ENCODE measurements at regions not wholly inside any gene's neighbourhood (a gene's known extent, or its start where the extent isn't known, plus 50 kb on each side); places are given as distances from the start of the nearest gene placed in this dataset.

DNA sequence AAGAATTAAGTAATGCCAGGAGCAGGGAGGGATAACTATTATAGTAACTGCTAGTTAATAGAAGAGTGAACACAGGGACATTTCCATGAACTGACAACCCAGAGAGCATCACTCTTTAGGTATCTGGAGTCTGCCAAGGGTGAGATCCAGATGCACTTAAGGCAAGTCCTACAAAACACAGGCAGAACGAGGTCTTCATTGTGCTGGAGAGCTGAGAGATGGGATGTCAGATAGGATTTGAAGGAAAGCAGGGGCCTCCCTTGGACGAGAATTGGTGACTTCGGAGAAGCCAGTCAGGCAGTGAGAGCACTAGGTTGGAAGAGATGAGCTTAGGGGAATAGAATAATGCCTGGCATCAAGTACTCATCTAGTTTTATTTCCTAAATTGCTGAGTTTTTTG is 684.5 kb downstream of the GATA3 start:
- WGBS, 2 donors = 55 to 57% methylated on average over 3 of the region's 3 CpGs
- Histone ChIP-seq H3K4me3 (ENCODE audit: low read depth in 1 of 2, low read length in 2 of 2) (no peak overlapping the region), H3K27ac (ENCODE audit: low read depth in 2 of 2, low read length in 1 of 2) (no peak overlapping the region), H3K4me1 (ENCODE audit: control insufficient read depth in 2 of 2, insufficient read depth in 2 of 2, low read length in 1 of 2) (no peaks in the 10 kb centered on the region), H3K36me3 (ENCODE audit: control insufficient read depth in 2 of 2, insufficient read depth in 2 of 2, low read length in 1 of 2) (no peaks in the 10 kb centered on the region), H3K9me3 (ENCODE audit: control insufficient read depth in 2 of 2, insufficient read depth in 1 of 2, low read depth in 1 of 2, low read length in 1 of 2) (no peaks in the 10 kb centered on the region), H3K27me3 (ENCODE audit: control insufficient read depth in 1 of 2, insufficient read depth in 2 of 2, low read length in 2 of 2) (no peaks in the 10 kb centered on the region)

- no peaks in the 10 kb centered on the region for H3K36me3 ChIP-seq (ENCODE audit: control insufficient read depth in 2 of 2, insufficient read depth in 2 of 2, low read length in 1 of 2)
- H3K9me3 ChIP-seq (ENCODE audit: control insufficient read depth in 2 of 2, insufficient read depth in 1 of 2, low read depth in 1 of 2, low read length in 1 of 2) = no peaks in the 10 kb centered on the region
- H3K27me3 ChIP-seq (ENCODE audit: control insufficient read depth in 1 of 2, insufficient read depth in 2 of 2, low read length in 2 of 2) = peaks cover 0 to 2% of the 10 kb centered on the region in 2 donors
- WGBS, 2 donors = 63 to 72% methylated on average over 7 of the region's 7 CpGs
- H3K27ac ChIP-seq (ENCODE audit: low read depth in 2 of 2, low read length in 1 of 2) = no peak overlapping the region
- H3K4me1 ChIP-seq (ENCODE audit: control insufficient read depth in 2 of 2, insufficient read depth in 2 of 2, low read length in 1 of 2) = no peaks in the 10 kb centered on the region
- H3K4me3 ChIP-seq (ENCODE audit: low read depth in 1 of 2, low read length in 2 of 2) = no peak overlapping the region
Measured at GRCh38 chr10:8752146-8752843, 697.8 kb downstream of the GATA3 start.

DNA sequence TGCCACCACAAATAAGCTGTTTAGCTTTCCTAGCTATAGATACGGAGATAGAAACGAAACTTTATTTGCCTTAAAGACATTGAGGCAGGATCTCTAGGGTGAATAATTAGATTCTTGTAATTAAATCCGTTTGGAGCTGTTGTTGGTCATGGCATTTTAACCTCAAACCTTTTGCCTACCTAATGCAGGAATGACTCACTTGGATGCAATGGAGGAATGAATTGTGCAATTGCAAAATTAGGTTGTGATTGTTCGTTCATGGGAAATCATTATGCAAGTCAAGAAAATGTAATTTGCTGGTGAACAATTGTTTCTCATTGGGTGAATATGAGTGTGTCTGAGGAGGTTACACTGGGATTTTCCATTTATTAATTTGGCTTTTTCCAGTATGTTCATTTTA is 703.5 kb downstream of the GATA3 start:
- Histone ChIP-seq H3K9me3 (ENCODE audit: control insufficient read depth in 2 of 2, insufficient read depth in 1 of 2, low read depth in 1 of 2, low read length in 1 of 2) (no peaks in the 10 kb centered on the region), H3K36me3 (ENCODE audit: control insufficient read depth in 2 of 2, insufficient read depth in 2 of 2, low read length in 1 of 2) (no peaks in the 10 kb centered on the region), H3K4me1 (ENCODE audit: control insufficient read depth in 2 of 2, insufficient read depth in 2 of 2, low read length in 1 of 2) (no peaks in the 10 kb centered on the region), H3K27ac (ENCODE audit: low read depth in 2 of 2, low read length in 1 of 2) (no peak overlapping the region), H3K4me3 (ENCODE audit: low read depth in 1 of 2, low read length in 2 of 2) (no peak overlapping the region), H3K27me3 (ENCODE audit: control insufficient read depth in 1 of 2, insufficient read depth in 2 of 2, low read length in 2 of 2) (no peaks in the 10 kb centered on the region)
- WGBS, 2 donors = 25 to 38% methylated on average over 4 of the region's 4 CpGs

DNA sequence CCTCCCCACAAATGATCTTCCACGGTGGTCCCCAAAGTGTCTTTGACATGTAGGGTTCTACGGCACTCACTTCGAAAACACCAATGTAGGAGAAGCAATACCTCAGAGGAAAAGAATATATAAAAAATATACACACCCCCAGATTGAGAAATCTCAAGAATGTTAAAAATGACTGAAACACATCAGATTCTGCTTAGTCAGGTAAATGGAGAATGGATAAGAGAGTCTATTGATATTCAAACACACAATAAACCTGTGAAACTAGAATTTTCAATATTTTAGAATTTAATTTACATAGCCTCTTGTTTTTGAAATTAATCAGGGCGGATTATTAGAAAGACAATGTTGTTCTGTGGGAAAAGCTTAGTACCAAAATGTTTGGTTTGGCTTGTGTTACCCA is 712.4 kb downstream of the GATA3 start:
- 91 to 95% methylated on average over 4 of the region's 4 CpGs for WGBS, 2 donors
- Histone ChIP-seq H3K9me3 (ENCODE audit: control insufficient read depth in 2 of 2, insufficient read depth in 1 of 2, low read depth in 1 of 2, low read length in 1 of 2) (no peaks in the 10 kb centered on the region), H3K4me1 (ENCODE audit: control insufficient read depth in 2 of 2, insufficient read depth in 2 of 2, low read length in 1 of 2) (no peaks in the 10 kb centered on the region), H3K27ac (ENCODE audit: low read depth in 2 of 2, low read length in 1 of 2) (no peak overlapping the region), H3K36me3 (ENCODE audit: control insufficient read depth in 2 of 2, insufficient read depth in 2 of 2, low read length in 1 of 2) (no peaks in the 10 kb centered on the region), H3K27me3 (ENCODE audit: control insufficient read depth in 1 of 2, insufficient read depth in 2 of 2, low read length in 2 of 2) (no peaks in the 10 kb centered on the region), H3K4me3 (ENCODE audit: low read depth in 1 of 2, low read length in 2 of 2) (no peak overlapping the region)

- H3K9me3 ChIP-seq (ENCODE audit: control insufficient read depth in 2 of 2, insufficient read depth in 1 of 2, low read depth in 1 of 2, low read length in 1 of 2) = no peaks in the 10 kb centered on the region
- WGBS, 2 donors = 69 to 78% methylated on average over 5 of the region's 5 CpGs
- no peaks in the 10 kb centered on the region for H3K36me3 ChIP-seq (ENCODE audit: control insufficient read depth in 2 of 2, insufficient read depth in 2 of 2, low read length in 1 of 2)
- no peaks in the 10 kb centered on the region for H3K4me1 ChIP-seq (ENCODE audit: control insufficient read depth in 2 of 2, insufficient read depth in 2 of 2, low read length in 1 of 2)
- no peaks in the 10 kb centered on the region for H3K27me3 ChIP-seq (ENCODE audit: control insufficient read depth in 1 of 2, insufficient read depth in 2 of 2, low read length in 2 of 2)
- H3K4me3 ChIP-seq (ENCODE audit: low read depth in 1 of 2, low read length in 2 of 2) = no peak overlapping the region
- no peak overlapping the region for H3K27ac ChIP-seq (ENCODE audit: low read depth in 2 of 2, low read length in 1 of 2)
Measured at GRCh38 chr10:8767591-8767990, 713.1 kb downstream of the GATA3 start.

GRCh38 chr10:8768341-8768740 is 713.9 kb downstream of the GATA3 start:
- Histone ChIP-seq H3K4me3 (ENCODE audit: low read depth in 1 of 2, low read length in 2 of 2) (no peak overlapping the region), H3K4me1 (ENCODE audit: control insufficient read depth in 2 of 2, insufficient read depth in 2 of 2, low read length in 1 of 2) (no peaks in the 10 kb centered on the region), H3K27me3 (ENCODE audit: control insufficient read depth in 1 of 2, insufficient read depth in 2 of 2, low read length in 2 of 2) (no peaks in the 10 kb centered on the region), H3K27ac (ENCODE audit: low read depth in 2 of 2, low read length in 1 of 2) (no peak overlapping the region), H3K36me3 (ENCODE audit: control insufficient read depth in 2 of 2, insufficient read depth in 2 of 2, low read length in 1 of 2) (no peaks in the 10 kb centered on the region), H3K9me3 (ENCODE audit: control insufficient read depth in 2 of 2, insufficient read depth in 1 of 2, low read depth in 1 of 2, low read length in 1 of 2) (no peaks in the 10 kb centered on the region)

DNA sequence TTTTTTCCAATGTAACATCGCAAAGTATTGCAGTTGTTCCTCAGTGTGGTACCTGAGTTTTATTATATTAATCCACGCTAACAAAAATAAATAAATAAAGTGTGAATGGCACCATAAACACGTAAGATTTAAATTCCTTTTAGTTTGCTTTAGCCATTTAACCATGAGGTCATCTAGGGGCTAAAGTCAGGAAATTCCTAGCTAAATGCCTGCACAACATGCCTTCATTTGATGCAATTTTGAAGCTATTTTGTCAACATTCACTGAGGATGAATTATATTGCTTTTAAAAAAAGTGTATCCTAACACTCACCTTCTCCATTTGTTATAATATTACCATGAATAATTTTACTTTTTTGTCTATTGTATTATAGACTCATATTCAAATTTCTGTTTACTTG is 714.4 kb downstream of the GATA3 start:
- Histone ChIP-seq H3K4me3 (ENCODE audit: low read depth in 1 of 2, low read length in 2 of 2) (no peak overlapping the region), H3K27me3 (ENCODE audit: control insufficient read depth in 1 of 2, insufficient read depth in 2 of 2, low read length in 2 of 2) (no peaks in the 10 kb centered on the region), H3K27ac (ENCODE audit: low read depth in 2 of 2, low read length in 1 of 2) (no peak overlapping the region), H3K9me3 (ENCODE audit: control insufficient read depth in 2 of 2, insufficient read depth in 1 of 2, low read depth in 1 of 2, low read length in 1 of 2) (no peaks in the 10 kb centered on the region), H3K36me3 (ENCODE audit: control insufficient read depth in 2 of 2, insufficient read depth in 2 of 2, low read length in 1 of 2) (no peaks in the 10 kb centered on the region), H3K4me1 (ENCODE audit: control insufficient read depth in 2 of 2, insufficient read depth in 2 of 2, low read length in 1 of 2) (no peaks in the 10 kb centered on the region)
- WGBS, 2 donors = 64 to 77% methylated on average over 3 of the region's 3 CpGs

DNA sequence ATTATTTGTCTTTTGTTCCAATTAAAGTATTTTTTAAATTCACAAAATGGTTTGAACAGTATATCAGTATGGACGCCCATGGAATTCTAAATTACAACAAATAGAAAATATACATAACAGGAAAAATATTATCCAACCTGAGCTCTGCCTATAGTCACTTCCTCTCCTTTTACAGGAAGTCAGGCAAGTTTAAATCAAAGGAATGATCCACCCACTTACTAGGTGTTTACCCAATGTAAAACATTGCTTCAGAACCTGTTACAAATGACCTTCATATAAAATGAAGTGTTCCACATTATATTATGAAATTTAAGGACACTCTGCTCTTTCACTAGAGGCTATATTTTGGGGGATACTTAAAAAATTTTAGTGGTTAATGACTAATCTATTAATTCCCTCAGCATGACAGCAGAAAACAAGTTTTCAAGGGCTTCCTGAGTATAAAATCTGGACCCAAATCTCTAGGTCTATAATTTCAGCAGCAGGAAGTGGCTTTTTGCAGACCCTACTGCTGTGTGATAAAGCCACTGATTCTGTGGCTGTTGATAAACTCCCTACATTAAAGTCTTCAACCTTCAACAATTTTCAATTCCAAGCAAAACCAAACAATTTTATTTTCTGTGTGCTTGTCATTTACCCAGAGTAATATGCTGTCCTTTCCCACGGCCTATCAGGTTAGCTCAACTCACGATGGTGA is 722.6 kb downstream of the GATA3 start:
- no peaks in the 10 kb centered on the region for H3K27me3 ChIP-seq (ENCODE audit: control insufficient read depth in 1 of 2, insufficient read depth in 2 of 2, low read length in 2 of 2)
- WGBS, 2 donors = 67 to 76% methylated on average over 3 of the region's 3 CpGs
- no peaks in the 10 kb centered on the region for H3K4me1 ChIP-seq (ENCODE audit: control insufficient read depth in 2 of 2, insufficient read depth in 2 of 2, low read length in 1 of 2)

DNA sequence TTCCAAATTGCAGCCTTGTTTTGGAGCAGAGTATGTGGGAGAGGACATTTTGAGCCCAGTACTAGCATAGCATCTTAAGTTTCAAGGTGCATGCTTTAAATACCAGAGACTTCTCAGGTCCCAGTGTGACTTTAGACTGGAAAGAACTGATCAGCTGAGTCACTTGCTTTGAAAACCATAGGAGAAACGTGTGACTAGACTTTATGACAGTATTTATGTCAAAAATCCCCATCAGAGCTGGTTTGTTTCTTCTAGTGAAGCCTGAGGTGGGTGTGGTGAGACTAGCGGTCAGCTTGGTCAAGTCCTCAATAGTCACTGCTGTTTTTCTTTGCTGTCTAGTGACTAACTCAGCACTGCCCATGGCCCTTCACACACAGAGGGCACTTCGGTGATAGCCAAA is 724.2 kb downstream of the GATA3 start:
- Histone ChIP-seq H3K27ac (ENCODE audit: low read depth in 2 of 2, low read length in 1 of 2) (no peak overlapping the region), H3K4me3 (ENCODE audit: low read depth in 1 of 2, low read length in 2 of 2) (no peak overlapping the region), H3K36me3 (ENCODE audit: control insufficient read depth in 2 of 2, insufficient read depth in 2 of 2, low read length in 1 of 2) (no peaks in the 10 kb centered on the region), H3K9me3 (ENCODE audit: control insufficient read depth in 2 of 2, insufficient read depth in 1 of 2, low read depth in 1 of 2, low read length in 1 of 2) (no peaks in the 10 kb centered on the region), H3K27me3 (ENCODE audit: control insufficient read depth in 1 of 2, insufficient read depth in 2 of 2, low read length in 2 of 2) (no peaks in the 10 kb centered on the region), H3K4me1 (ENCODE audit: control insufficient read depth in 2 of 2, insufficient read depth in 2 of 2, low read length in 1 of 2) (no peaks in the 10 kb centered on the region)
- WGBS, 2 donors = 69 to 70% methylated on average over 3 of the region's 3 CpGs

More for the DNA sequence above, 722.6 kb downstream of the GATA3 start:
- H3K27ac ChIP-seq (ENCODE audit: low read depth in 2 of 2, low read length in 1 of 2) = no peak overlapping the region
- no peak overlapping the region for H3K4me3 ChIP-seq (ENCODE audit: low read depth in 1 of 2, low read length in 2 of 2)
- no peaks in the 10 kb centered on the region for H3K9me3 ChIP-seq (ENCODE audit: control insufficient read depth in 2 of 2, insufficient read depth in 1 of 2, low read depth in 1 of 2, low read length in 1 of 2)
- H3K36me3 ChIP-seq (ENCODE audit: control insufficient read depth in 2 of 2, insufficient read depth in 2 of 2, low read length in 1 of 2) = no peaks in the 10 kb centered on the region

GRCh38 chr10:8787649-8788048 is 733.2 kb downstream of the GATA3 start:
- Histone ChIP-seq H3K4me3 (ENCODE audit: low read depth in 1 of 2, low read length in 2 of 2) (no peak overlapping the region), H3K27ac (ENCODE audit: low read depth in 2 of 2, low read length in 1 of 2) (no peak overlapping the region), H3K9me3 (ENCODE audit: control insufficient read depth in 2 of 2, insufficient read depth in 1 of 2, low read depth in 1 of 2, low read length in 1 of 2) (no peaks in the 10 kb centered on the region), H3K36me3 (ENCODE audit: control insufficient read depth in 2 of 2, insufficient read depth in 2 of 2, low read length in 1 of 2) (no peaks in the 10 kb centered on the region), H3K4me1 (ENCODE audit: control insufficient read depth in 2 of 2, insufficient read depth in 2 of 2, low read length in 1 of 2) (no peaks in the 10 kb centered on the region), H3K27me3 (ENCODE audit: control insufficient read depth in 1 of 2, insufficient read depth in 2 of 2, low read length in 2 of 2) (no peaks in the 10 kb centered on the region)

All from esophagus (tissue), 2 donors.